Stomach (tissue), 4 donors: ENCODE measurements at regions not wholly inside any gene's neighbourhood (a gene's known extent, or its start where the extent isn't known, plus 50 kb on each side); places are given as distances from the start of the nearest gene placed in this dataset.

Source experiments
- CTCF ChIP-seq, 7 experiments: fragments of 450-650 bp in 4 of 7; fragments of 200-600 bp in 3 of 7; sonication (generic) in 3 of 7; IDR thresholded peaks; one replicate each; pipeline ENCODE4 v1.5.1; 2016 to 2019; ENCODE audit warnings: antibody characterized with exemption in 7 of 7, control low read depth in 2 of 7, mild to moderate bottlenecking in 1 of 7
- POLR2A ChIP-seq, 4 donors: fragments of 450-650 bp; IDR thresholded peaks; one replicate each; pipeline ENCODE4 v1.6.1; 2016; ENCODE audit warnings: antibody characterized with exemption in 4 of 4, control low read depth in 2 of 4, mild to moderate bottlenecking in 1 of 4, moderate library complexity in 1 of 4
- POLR2AphosphoS5 ChIP-seq, 3 donors: sonication (generic); formaldehyde crosslinking; IDR thresholded peaks; one replicate each; pipeline ENCODE4 v1.6.1; 2016; ENCODE audit warnings: antibody characterized with exemption in 3 of 3

DNA sequence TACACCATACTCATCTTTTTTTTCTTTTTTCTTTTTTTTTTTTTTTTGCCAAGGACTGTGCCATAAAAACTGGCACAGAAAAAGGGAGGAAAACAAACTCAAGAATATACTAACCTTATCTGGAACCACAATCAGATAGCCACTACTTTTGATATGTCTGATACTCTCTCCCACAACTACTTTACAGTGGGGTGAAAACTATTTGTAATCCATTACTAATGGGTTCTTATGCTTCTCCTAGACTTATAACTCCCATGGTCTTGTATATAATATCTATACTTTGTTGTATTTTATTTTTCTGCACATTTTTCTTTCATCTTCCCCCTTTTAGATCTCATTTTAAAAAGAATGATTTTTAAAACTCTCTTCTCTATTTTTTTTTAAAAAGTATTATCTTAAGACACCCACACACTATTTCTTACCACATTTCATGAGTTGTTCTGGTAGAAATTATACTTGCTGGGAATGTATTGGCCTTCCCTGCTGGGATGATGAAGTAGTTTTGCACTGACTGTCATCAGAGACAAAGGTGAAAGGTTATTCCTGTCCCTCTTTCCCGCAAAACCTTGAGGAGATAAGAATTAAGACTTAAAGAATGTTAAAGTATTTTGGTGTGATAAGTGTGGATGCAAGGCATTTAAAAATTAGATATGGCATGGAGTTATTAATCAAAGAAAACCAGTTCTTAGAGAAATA is 146.7 kb upstream of the KLF12 start:
- no peak for TF ChIP-seq CTCF (IDR thresholded peaks at IDR 0.05)
- no peak for TF ChIP-seq POLR2A (IDR thresholded peaks at IDR 0.05)
- no peak for TF ChIP-seq POLR2AphosphoS5 (IDR thresholded peaks at IDR 0.05)
